Heart left ventricle (tissue), 16 donors: ENCODE measurements at regions not wholly inside any gene's neighbourhood (a gene's known extent, or its start where the extent isn't known, plus 50 kb on each side); places are given as distances from the start of the nearest gene placed in this dataset.

Experiments used
- ATAC-seq, 4 donors: fragments of 200-7000 bp; cut with Tn5 transposase; one replicate each; pipeline ENCODE4 v1.9.1; 2020 to 2022; ENCODE audit warnings: moderate library complexity in 4 of 4, mild to moderate bottlenecking in 3 of 4, moderate number of reproducible peaks in 1 of 4
- DNase-seq, 5 donors: peaks; one replicate each; pipeline ENCODE4 v3.0.0-alpha.2; 2020
- H3K27ac ChIP-seq, 12 donors: fragments of 200-600 bp; sonication (generic) in 4 of 12; one replicate each; pipeline versions ENCODE4 v1.5.0 to v1.8.0; 2016 to 2022; ENCODE audit warnings: mild to moderate bottlenecking in 2 of 12
- H3K27me3 ChIP-seq, 9 donors: fragments of 200-600 bp; sonication (generic) in 2 of 9; one replicate each; pipeline versions ENCODE4 v1.5.1 to v1.8.0; 2016 to 2022; ENCODE audit warnings: mild to moderate bottlenecking in 3 of 9
- H3K36me3 ChIP-seq, 9 donors: fragments of 200-600 bp; sonication (generic) in 2 of 9; one replicate each; pipeline versions ENCODE4 v1.5.0 to v1.8.0; 2018 to 2022; ENCODE audit warnings: mild to moderate bottlenecking in 2 of 9
- H3K4me1 ChIP-seq, 12 donors: fragments of 200-600 bp; sonication (generic) in 4 of 12; one replicate each; pipeline versions ENCODE4 v1.5.0 to v1.8.0; 2016 to 2022; ENCODE audit warnings: mild to moderate bottlenecking in 3 of 12
- H3K4me3 ChIP-seq, 12 donors: fragments of 200-600 bp; sonication (generic) in 4 of 12; one replicate each; pipeline versions ENCODE4 v1.5.0 to v1.8.0; 2017 to 2022; ENCODE audit warnings: mild to moderate bottlenecking in 9 of 12, moderate library complexity in 4 of 12
- H3K9me3 ChIP-seq, 12 donors: fragments of 200-600 bp; sonication (generic) in 4 of 12; one replicate each; pipeline versions ENCODE4 v1.5.0 to v1.8.0; 2016 to 2022; ENCODE audit warnings: mild to moderate bottlenecking in 1 of 12
- POLR2A ChIP-seq, 2 donors: fragments of 450-650 bp; IDR thresholded peaks; one replicate each; pipeline ENCODE4 v1.6.1; 2017; ENCODE audit warnings: antibody characterized with exemption in 2 of 2, mild to moderate bottlenecking in 2 of 2, moderate library complexity in 2 of 2
- WGBS, 4 donors: extraction: QIAGEN DNeasy Blood & Tissue Kit in 2 of 4; methylation state at CpG; one replicate each; pipeline versions ENCODE4 v1.1.5 to v1.1.7; 2013 to 2018; 5-methylcytosine and 5-hydroxymethylcytosine counted together
- intact Hi-C, 10 donors: fragments of 100-400 bp; cut with DNase I; formaldehyde crosslinking; loops; one replicate each; pipeline versions ENCODE4 v1.11.1 to v1.14.2; 2022
- TF ChIP-seq, protein P1 (sequence below), 12 donors: fragments of 200-600 bp; sonication (generic) in 4 of 12; IDR thresholded peaks; one replicate each; pipeline versions ENCODE4 v1.5.0 to v1.8.0; 2018 to 2022; ENCODE audit warnings: antibody characterized with exemption in 12 of 12, mild to moderate bottlenecking in 5 of 12
- donor health status: ischemic (EF 13 %, LVEDD 7.1; RV severe dilation, severe dysfunction).
- donor health status: healthy with polysubstance abuse.
- donor health status: DM: no; HTN: yes; CAD: no.
- donor health status: DM: no; HTN: no; CAD: no.
- donor health status: ischemic (EF 25% LVEDD 6.9; RV normal size, moderate dysfunction).
- donor health status: ischemic (EF 25% LVEDD 5.7; RV mildly dilated, moderate dysfunction).
- donor health status: healthy.
- donor health status: DM: yes; HTN: yes; CAD: no.
- donor health status: ischemic (EF 35%, LVEDD 5.7; RV mildly dilated, moderate dysfunction).
- donor health status: nonischemic (EF 11% LVEDD 7.7; RV severe dilation, severe dysfunction).
- donor health status: DM: yes; HTN: yes; CAD: no.
- donor health status: PGD.
- donor health status: ischemic (EF 29% LVEDD 5.4; RV normal size, mild dysfunction).
- donor health status: nonischemic (EF 23%, LVEDD 6.1; RV moderate dilation, normal function).

DNA sequence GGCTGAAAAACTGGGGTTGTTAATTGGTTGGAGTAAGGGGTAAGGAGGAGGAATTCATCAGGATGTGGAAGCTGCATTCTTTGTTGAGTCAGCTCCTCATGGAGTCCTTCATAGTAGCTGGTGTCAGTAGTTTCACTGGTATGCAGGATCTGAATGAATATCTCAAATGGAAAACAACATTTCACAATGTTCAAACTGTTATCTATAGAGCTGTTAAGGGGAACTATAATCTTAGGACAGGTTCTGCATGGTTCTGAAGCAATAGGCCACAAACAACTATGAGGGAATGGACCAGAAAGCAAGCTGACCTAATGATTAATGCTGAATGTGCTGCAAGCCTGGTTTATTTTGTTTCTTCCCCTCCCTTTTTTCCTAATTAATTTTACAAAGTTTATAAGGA lies 225.8 kb downstream of the IPMK start:
- no peak for DNase-seq
- Histone ChIP-seq H3K27me3 (no peaks in the 10 kb centered on the region), H3K36me3 (no peaks in the 10 kb centered on the region), H3K4me3 (no peak overlapping the region), H3K4me1 (no peaks in the 10 kb centered on the region), H3K9me3 (peaks cover 0 to 10% (median 0%) of the 10 kb centered on the region in 12 donors), H3K27ac (no peak overlapping the region)
- no peak for ATAC-seq
- TF ChIP-seq POLR2A (IDR thresholded peaks at IDR 0.05), result no peak
- TF ChIP-seq, protein P1, sequence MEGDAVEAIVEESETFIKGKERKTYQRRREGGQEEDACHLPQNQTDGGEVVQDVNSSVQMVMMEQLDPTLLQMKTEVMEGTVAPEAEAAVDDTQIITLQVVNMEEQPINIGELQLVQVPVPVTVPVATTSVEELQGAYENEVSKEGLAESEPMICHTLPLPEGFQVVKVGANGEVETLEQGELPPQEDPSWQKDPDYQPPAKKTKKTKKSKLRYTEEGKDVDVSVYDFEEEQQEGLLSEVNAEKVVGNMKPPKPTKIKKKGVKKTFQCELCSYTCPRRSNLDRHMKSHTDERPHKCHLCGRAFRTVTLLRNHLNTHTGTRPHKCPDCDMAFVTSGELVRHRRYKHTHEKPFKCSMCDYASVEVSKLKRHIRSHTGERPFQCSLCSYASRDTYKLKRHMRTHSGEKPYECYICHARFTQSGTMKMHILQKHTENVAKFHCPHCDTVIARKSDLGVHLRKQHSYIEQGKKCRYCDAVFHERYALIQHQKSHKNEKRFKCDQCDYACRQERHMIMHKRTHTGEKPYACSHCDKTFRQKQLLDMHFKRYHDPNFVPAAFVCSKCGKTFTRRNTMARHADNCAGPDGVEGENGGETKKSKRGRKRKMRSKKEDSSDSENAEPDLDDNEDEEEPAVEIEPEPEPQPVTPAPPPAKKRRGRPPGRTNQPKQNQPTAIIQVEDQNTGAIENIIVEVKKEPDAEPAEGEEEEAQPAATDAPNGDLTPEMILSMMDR (IDR thresholded peaks at IDR 0.05), result no peak
- intact Hi-C loops, result no loop called here

DNA sequence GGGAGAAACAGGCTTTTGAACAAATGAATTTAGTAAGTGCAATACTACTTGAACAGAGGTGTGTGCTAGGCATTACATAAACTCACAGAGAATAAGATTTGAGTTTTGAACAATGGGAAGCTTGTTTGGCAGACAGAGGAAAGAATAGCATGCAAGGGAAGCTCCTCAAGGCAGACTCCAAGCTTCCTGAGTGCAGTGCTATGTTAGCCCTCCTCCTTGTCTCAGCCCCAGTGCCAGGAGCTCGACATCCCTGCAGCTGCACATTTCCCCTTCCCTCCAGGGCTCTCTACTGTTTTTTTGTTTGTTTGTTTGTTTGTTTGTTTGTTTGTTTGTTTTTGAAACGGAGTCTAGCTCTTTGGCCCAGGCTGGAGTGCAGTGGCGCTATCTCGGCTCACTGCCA lies 237.5 kb downstream of the IPMK start:
- WGBS, 4 donors, result 77 to 85% (median 81%) methylated on average over 4 of the region's 4 CpGs
- Histone ChIP-seq H3K4me1 (no peaks in the 10 kb centered on the region), H3K4me3 (no peak overlapping the region), H3K36me3 (no peaks in the 10 kb centered on the region), H3K9me3 (no peaks in the 10 kb centered on the region), H3K27ac (no peak overlapping the region), H3K27me3 (no peaks in the 10 kb centered on the region)
- TF ChIP-seq, protein P1 (IDR thresholded peaks at IDR 0.05), result no peak
- TF ChIP-seq POLR2A (IDR thresholded peaks at IDR 0.05), result no peak
- ATAC-seq, result no peak
- intact Hi-C loops, result no loop called here
- no peak for DNase-seq

DNA sequence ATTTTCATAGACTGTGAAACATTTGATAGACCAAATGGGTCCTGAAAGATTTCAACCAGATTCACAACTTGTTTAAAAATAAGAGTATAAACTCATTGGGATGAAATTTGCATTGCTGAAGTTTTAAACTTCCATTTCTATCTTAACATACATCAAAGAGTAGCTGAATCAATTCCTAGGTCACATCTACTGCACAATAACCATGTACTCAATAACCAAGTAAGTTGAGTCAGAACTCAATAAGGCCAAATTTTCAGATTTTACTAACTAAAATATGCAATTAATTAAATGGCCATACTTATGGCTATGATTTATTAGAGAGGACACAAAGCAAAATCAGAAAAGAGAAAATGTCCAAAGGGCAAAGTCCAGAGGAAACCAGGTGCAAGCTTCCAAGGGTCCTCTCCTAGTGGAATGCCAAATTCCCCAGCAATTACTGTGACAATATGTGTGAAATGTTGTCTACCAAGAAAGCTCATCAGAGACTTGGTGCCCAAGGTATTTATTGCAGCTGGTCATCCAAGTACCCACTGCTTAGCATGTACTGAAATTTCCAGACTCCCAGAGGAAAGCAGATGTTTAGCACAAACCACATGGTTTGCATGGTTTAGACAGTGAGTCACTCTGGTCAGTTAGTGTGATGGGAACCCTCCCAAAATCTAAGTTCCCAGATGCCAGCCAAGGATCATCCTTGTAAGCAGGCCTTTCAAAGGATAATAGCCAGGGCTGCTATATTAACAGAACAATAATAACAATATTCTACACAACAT lies 238.9 kb downstream of the IPMK start:
- Histone ChIP-seq H3K36me3 (no peaks in the 10 kb centered on the region), H3K9me3 (no peaks in the 10 kb centered on the region), H3K4me3 (no peak overlapping the region), H3K4me1 (no peaks in the 10 kb centered on the region), H3K27me3 (no peaks in the 10 kb centered on the region), H3K27ac (no peak overlapping the region)
- intact Hi-C loops, result no loop called here
- TF ChIP-seq, protein P1 (IDR thresholded peaks at IDR 0.05), result no peak
- TF ChIP-seq POLR2A (IDR thresholded peaks at IDR 0.05), result no peak
- no peak for DNase-seq
- no peak for ATAC-seq

DNA sequence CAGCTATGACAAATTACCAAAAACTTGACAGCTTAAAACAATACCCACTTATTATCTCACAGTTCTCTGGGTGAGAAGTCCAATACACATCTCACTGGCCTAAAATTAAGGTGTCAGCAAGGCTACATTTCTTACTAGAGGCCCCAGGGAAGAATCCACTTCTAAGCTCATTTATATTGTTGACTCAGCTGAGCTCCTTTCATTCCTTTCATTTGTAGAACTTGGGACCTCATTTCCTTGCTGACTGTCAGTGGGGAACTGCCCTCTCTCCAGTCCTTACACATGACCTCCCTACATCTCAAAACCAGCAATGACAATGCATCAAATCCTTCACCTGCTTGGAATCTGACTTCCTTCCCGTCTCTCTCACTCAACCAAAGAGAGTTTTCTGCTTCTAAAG lies 240.3 kb downstream of the IPMK start:
- TF ChIP-seq, protein P1 (IDR thresholded peaks at IDR 0.05), result no peak
- no peak for TF ChIP-seq POLR2A (IDR thresholded peaks at IDR 0.05)
- Histone ChIP-seq H3K27ac (no peak overlapping the region), H3K4me3 (no peak overlapping the region), H3K9me3 (no peaks in the 10 kb centered on the region), H3K4me1 (no peaks in the 10 kb centered on the region), H3K36me3 (no peaks in the 10 kb centered on the region), H3K27me3 (no peaks in the 10 kb centered on the region)
- ATAC-seq (no peak), DNase-seq (no peak)
- whole genome bisulfite sequencing, 4 donors, result 53 to 78% (median 66%) methylated on average over 1 of the region's 1 CpG
- intact Hi-C loops, result no loop called here
